ENCODE measurements at regions not wholly inside any gene's neighbourhood (a gene's known extent, or its start where the extent isn't known, plus 50 kb on each side); places are given as distances from the start of the nearest gene placed in this dataset.

DNA sequence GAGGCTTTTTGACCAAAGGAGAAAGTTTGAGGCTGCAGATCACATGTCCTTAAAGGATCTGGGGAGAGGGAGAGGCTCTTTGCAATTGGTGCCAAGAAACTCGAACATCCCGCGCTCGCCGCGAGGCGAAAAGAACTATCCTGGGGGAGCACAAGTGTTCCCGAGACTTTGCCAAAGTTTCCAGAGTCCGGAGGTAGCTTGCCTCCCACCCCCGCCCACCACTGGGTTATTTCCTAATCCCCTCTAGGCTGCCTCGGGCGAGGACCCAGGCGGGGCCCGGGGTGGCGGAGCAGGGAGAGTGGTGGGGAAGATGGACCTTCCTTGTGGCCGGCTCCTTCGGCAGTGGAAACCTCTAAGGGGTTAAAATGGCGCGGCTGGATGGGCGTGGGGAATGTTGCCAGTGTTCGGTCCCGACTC, 114.5 kb downstream of the KCNRG start:
- TF ChIP-seq CTCF (IDR thresholded peaks at IDR 0.05; ENCODE audit: insufficient read depth, missing control alignments) = no peak
- no peak for FAIRE-seq
- DNase-seq (ENCODE audit: insufficient read length, low spot score) = no peak

DNA sequence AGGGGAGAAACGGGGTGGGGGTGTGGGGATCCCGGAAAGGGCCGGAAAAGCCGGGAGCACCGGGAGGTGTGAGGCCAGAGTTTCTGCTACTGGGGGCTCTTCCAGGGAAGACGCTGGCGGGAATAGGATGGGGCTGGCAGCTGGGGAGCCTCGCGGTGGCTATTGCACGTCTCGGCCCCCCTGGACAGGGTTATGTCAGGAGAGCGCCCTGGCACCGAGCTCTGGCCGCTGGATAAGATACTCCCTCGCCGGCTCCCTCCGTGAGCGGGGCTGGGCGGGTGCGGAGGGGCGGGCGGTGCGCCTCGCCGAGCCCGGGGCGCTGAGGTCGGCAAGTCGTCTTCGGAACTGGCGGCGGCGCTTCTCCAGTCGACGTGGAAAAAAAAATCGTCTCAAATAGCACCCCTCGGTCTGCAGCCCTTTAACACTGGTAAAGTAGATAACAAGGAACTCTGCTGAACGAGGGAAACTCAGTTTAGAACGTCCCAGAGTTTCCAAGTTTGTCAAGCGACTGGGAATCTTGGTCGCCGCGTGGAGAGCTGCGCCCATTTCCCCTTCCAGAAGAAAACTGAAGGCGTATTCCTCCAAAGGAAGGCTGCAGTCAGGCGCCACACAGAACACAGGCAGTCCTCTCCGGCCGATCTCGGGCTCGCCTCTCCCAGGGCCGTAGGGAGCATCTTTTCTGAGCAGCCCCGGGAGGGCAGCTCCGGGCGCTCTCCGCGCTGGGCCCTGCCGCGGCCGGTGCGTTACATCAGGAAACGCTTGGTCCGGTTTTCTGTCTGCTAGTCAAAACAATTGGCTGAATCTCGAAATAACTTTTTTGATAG, 115.1 kb downstream of the KCNRG start:
- TF ChIP-seq CTCF (IDR thresholded peaks at IDR 0.05; ENCODE audit: insufficient read depth, missing control alignments) = no peak
- FAIRE-seq = no peak
- no peak for DNase-seq (ENCODE audit: insufficient read length, low spot score)

DNA sequence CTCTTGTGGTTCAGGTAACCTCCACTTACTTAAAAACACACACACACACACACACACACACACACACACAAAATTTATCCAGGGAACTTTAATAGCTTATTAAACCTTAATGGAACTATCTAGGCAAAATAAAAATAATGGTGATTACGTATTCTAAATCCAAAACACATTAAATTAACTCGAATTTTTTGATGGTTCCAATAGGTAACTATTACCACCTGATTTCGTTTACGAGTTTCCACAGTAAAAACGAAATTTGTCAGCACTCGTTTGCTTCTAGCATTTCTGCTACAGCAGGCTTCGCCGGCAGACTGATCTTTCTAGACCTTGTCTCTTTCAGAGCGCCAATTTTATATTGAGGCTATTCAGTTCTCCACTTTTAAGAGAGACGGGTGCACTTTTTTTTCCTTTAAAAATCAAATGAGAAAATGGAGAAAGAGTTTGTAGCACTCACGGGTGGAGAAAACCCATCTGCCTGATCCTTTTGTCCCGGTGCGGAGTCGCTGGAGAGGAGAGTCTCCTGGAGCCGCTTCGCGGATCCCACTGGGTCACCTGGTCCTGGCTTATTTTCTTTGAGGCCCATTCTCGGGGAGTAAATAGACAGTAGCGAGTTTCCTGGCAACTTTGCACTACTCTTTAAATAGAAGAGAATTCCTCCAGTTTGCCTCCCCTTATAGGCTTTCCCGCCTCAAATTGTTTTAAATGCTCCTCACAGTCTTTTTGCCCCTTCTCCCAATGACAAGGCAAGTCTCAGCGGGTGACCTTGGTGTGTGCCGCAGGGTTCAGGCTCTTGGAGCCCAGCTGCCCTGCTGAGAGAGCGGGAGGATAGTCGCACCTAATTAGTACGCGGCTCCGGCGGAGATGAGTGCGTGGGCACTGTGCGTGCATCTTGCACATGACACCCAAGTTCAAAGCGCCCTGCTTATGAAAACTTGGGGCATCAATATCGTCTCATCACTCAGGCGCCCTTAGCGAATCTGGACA, 117.0 kb downstream of the KCNRG start:
- FAIRE-seq (no peak), DNase-seq (ENCODE audit: insufficient read length, low spot score) (no peak)
- no peak for TF ChIP-seq CTCF (IDR thresholded peaks at IDR 0.05; ENCODE audit: insufficient read depth, missing control alignments)

DNA sequence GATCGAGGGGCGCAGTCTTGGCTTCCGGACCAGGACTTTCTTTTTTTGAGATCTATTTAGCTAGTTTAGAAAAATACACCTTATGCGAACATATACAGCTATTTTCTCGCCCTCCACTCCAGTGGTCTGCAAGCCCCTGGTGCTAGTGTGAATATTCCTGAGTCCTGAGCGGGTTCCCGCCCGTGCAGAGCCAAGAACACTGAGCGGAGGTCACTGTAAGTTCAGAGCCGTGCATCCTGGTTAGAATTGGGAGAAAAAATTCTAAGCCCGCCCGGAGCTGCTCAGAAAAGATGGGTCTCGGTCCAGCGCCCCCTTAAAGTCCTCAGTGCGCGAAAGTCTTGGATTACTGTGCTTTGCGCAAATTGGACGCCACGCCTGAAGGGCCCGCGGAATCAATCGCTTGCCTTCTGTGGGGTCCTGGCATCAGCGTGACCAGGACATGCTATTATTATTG, 117.7 kb downstream of the KCNRG start:
- DNase-seq (ENCODE audit: insufficient read length, low spot score) = no peak
- no peak for TF ChIP-seq CTCF (IDR thresholded peaks at IDR 0.05; ENCODE audit: insufficient read depth, missing control alignments)
- FAIRE-seq = no peak

DNA sequence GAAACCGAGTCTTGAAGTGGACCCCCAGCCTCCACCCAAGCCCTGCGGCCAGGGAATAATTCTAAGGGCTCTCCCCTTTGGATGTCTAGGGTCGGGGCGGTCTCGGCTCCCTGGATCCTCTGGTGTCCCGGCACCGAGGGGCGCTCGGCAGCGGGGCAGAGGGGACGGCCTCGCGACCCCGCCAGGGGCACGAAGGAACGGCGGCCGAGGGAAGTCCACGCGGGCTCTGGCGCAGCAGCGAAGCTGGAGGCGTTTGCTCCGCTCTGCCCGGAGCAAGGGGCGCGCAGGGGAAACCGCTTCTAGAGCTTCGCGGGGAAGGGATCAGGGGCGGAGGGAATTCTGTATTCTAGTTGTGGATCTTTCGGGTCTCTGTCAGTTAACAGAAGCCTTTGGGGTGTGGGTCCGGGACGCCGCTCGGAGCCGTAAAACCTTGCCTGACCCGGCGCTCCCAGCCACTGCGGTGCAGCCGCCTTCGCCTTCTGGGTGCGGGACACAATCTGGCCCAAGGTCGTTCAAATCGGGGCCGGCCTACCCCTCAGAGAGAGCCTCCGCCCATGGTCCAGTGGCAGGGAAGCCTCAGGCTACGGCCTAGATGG, 118.2 kb downstream of the KCNRG start:
- no peak for TF ChIP-seq CTCF (IDR thresholded peaks at IDR 0.05; ENCODE audit: insufficient read depth, missing control alignments)
- no peak for FAIRE-seq
- DNase-seq (ENCODE audit: insufficient read length, low spot score) = no peak

- DNase-seq (ENCODE audit: insufficient read length, low spot score) = no peak
- no peak for TF ChIP-seq CTCF (IDR thresholded peaks at IDR 0.05; ENCODE audit: insufficient read depth, missing control alignments)
Observed at GRCh38 chr13:50136226-50136625, 121.0 kb downstream of the KCNRG start.

More at GRCh38 chr13:50136226-50136625, 121.0 kb downstream of the KCNRG start:
- FAIRE-seq = no peak

Measured in D721Med (cell line).